Endothelial cell (in vitro differentiated cells): ENCODE measurements at regions not wholly inside any gene's neighbourhood (a gene's known extent, or its start where the extent isn't known, plus 50 kb on each side); places are given as distances from the start of the nearest gene placed in this dataset.

ENCODE experiments used
- DNase-seq: peaks from one replicate; pipeline ENCODE4 v3.0.0; 2021; ENCODE audit warnings: low spot score
- H3K27ac Mint-ChIP-seq: one replicate; pipeline ENCODE4 v1.8.0; 2021; ENCODE audit warnings: mixed read lengths, inconsistent platforms; ENCODE audit not compliant: unreplicated experiment
- H3K27me3 Mint-ChIP-seq: one replicate; pipeline ENCODE4 v1.8.0; 2021; ENCODE audit warnings: mild to moderate bottlenecking, moderate library complexity, mixed read lengths, inconsistent platforms; ENCODE audit not compliant: unreplicated experiment
- H3K36me3 Mint-ChIP-seq: one replicate; pipeline ENCODE4 v1.8.0; 2021; ENCODE audit warnings: mild to moderate bottlenecking, low read depth, mixed read lengths, inconsistent platforms; ENCODE audit not compliant: unreplicated experiment
- H3K4me1 Mint-ChIP-seq: one replicate; pipeline ENCODE4 v1.8.0; 2021; ENCODE audit warnings: mild to moderate bottlenecking, mixed read lengths, inconsistent platforms; ENCODE audit not compliant: unreplicated experiment
- H3K4me3 Mint-ChIP-seq: one replicate; pipeline ENCODE4 v1.8.0; 2021; ENCODE audit warnings: mild to moderate bottlenecking, mixed read lengths, inconsistent platforms; ENCODE audit not compliant: unreplicated experiment
- H3K9me3 Mint-ChIP-seq: one replicate; pipeline ENCODE4 v1.8.0; 2021; ENCODE audit warnings: mixed read lengths, inconsistent platforms; ENCODE audit not compliant: unreplicated experiment
- TF ChIP-seq, protein P1 (sequence below): fragments of 200-600 bp; sonication (generic); IDR thresholded peaks from one replicate; pipeline ENCODE4 v1.5.0; 2021; ENCODE audit warnings: antibody characterized with exemption; ENCODE audit not compliant: unreplicated experiment

DNA sequence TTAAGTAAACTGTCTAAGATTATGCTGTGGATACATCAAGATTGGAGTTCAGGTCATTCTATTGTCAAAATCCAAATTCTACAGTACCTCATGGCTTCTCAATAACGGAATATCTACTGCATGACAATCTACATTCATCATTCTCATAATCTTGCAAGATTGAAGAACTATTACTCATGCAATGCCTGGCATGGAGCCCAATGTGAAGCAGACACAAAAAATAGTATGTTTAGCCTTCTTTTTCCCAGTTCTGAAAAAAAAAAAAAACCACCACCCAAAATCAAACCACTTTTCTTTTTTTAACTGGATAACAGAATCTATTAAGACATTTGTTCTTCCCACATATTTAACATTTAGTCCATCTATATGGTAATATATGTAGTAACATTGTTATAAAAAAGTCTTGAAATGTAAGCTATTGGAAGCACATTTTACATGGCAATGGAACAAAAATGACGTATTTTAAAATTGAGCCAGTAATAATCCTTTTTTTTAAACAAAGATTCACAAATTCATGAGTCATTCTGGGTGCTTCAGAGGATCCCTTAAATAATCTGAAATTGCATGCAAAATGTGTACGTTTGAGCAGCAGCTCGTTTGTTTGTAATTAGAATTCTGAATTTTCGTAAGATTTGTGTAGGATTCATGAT, 232.2 kb upstream of the FMR1 start:
- Mint-ChIP-seq H3K4me3 (no peak overlapping the region), H3K9me3 (no peaks in the 10 kb centered on the region), H3K27ac (no peak overlapping the region), H3K36me3 (no peaks in the 10 kb centered on the region), H3K4me1 (peaks cover 2% of the 10 kb centered on the region), H3K27me3 (peaks cover 6% of the 10 kb centered on the region)
- no peak for DNase-seq
- TF ChIP-seq, protein P1, sequence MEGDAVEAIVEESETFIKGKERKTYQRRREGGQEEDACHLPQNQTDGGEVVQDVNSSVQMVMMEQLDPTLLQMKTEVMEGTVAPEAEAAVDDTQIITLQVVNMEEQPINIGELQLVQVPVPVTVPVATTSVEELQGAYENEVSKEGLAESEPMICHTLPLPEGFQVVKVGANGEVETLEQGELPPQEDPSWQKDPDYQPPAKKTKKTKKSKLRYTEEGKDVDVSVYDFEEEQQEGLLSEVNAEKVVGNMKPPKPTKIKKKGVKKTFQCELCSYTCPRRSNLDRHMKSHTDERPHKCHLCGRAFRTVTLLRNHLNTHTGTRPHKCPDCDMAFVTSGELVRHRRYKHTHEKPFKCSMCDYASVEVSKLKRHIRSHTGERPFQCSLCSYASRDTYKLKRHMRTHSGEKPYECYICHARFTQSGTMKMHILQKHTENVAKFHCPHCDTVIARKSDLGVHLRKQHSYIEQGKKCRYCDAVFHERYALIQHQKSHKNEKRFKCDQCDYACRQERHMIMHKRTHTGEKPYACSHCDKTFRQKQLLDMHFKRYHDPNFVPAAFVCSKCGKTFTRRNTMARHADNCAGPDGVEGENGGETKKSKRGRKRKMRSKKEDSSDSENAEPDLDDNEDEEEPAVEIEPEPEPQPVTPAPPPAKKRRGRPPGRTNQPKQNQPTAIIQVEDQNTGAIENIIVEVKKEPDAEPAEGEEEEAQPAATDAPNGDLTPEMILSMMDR, result no peak

DNA sequence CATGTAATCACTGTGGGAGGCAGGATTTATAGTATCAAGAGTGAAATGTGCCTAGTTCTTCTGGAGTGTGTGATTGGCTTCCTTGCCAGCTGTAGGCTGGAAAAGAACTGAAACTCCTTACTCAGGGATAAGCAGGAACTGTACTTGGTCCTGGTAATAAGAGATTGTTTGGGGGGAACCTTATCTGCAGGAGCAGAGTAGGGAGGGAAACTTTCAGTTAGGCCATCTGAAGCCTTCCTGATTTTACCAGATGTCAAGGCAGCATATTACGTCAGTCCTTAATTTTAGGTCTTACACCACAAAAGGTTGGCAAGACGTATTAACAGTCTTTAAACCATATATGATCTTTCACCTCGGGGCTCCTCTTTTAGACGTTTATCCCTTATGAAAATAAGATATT, 231.5 kb upstream of the FMR1 start:
- DNase-seq, result no peak
- H3K36me3 Mint-ChIP-seq, result no peaks in the 10 kb centered on the region
- TF ChIP-seq, protein P1, result no peak
- no peak overlapping the region for H3K27ac Mint-ChIP-seq
- peaks cover 2% of the 10 kb centered on the region for H3K4me1 Mint-ChIP-seq
- H3K4me3 Mint-ChIP-seq, result no peak overlapping the region
- peaks cover 6% of the 10 kb centered on the region for H3K27me3 Mint-ChIP-seq
- no peaks in the 10 kb centered on the region for H3K9me3 Mint-ChIP-seq

DNA sequence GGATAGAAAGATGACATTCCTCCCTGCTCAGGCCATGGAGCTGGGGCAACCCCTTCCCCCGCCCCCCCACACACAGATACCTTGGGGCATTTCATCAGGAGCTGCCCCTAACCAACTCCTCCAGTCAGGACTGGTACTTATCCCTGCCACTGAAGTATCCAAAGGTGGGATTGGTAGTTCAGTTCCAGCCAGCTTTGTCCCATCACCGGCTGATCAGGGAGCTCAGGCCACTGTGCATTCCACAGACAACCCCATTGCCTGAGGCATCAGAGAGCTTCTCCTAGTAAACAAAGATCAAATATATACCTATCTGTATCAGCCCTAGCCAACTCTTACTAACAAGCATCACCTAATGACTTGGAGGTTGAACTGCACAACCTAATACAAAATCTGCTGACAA, 218.2 kb upstream of the FMR1 start:
- H3K9me3 Mint-ChIP-seq, result no peaks in the 10 kb centered on the region
- no peak overlapping the region for H3K27ac Mint-ChIP-seq
- H3K27me3 Mint-ChIP-seq, result peaks cover 4% of the 10 kb centered on the region
- H3K4me1 Mint-ChIP-seq, result no peaks in the 10 kb centered on the region
- H3K4me3 Mint-ChIP-seq, result no peak overlapping the region
- TF ChIP-seq, protein P1, result no peak
- DNase-seq, result no peak
- H3K36me3 Mint-ChIP-seq, result no peaks in the 10 kb centered on the region

DNA sequence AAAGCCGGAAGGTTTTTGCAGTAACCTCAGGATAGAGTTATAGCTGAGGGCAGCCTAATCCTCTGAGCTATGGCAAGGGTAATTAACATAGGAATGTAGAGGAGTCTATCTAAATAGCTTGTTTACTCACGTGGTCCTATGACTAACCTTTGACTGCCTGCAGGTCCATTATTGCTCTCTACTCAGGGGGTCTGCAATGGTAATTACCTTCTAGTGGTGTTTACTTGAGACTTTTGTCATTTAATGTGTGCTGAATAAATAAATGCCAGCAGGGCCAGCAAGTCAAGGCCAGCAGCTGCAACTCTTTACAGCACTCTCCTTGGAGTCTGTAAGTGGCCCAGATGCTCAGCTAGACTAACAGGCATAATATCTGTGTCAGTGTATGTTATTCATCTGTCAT, 212.7 kb upstream of the FMR1 start:
- Mint-ChIP-seq H3K27me3 (peaks cover 1% of the 10 kb centered on the region), H3K4me3 (no peak overlapping the region)

DNA sequence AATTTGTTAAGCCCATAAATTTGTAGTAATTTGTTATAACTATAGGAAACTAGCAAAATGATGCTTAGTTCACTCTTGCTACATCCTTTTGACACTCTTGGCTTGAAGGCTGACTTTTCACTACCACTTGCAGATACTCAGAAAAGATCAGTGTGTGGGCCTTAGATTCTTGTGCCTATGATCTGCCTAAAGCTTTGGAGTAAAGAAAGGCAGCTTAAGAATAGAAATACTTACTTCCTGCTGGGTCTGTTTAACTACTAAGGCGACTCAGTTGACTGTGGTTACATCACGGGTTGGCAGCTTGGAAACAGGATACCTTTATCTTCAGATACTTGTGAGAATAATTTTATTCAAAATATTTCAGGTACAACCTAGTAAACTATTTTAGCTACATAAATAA, 201.4 kb upstream of the FMR1 start:
- DNase-seq, result no peak
- TF ChIP-seq, protein P1, result no peak
- no peaks in the 10 kb centered on the region for H3K27me3 Mint-ChIP-seq

More for the DNA sequence above, 212.7 kb upstream of the FMR1 start:
- no peak overlapping the region for H3K27ac Mint-ChIP-seq
- DNase-seq, result no peak
- no peaks in the 10 kb centered on the region for H3K4me1 Mint-ChIP-seq
- TF ChIP-seq, protein P1, result no peak
- no peaks in the 10 kb centered on the region for H3K36me3 Mint-ChIP-seq
- H3K9me3 Mint-ChIP-seq, result no peaks in the 10 kb centered on the region

More for the DNA sequence above, 201.4 kb upstream of the FMR1 start:
- H3K27ac Mint-ChIP-seq, result no peak overlapping the region
- no peaks in the 10 kb centered on the region for H3K9me3 Mint-ChIP-seq
- no peak overlapping the region for H3K4me3 Mint-ChIP-seq
- H3K36me3 Mint-ChIP-seq, result no peaks in the 10 kb centered on the region
- H3K4me1 Mint-ChIP-seq, result no peaks in the 10 kb centered on the region
